ENCODE measurements at regions not wholly inside any gene's neighbourhood (a gene's known extent, or its start where the extent isn't known, plus 50 kb on each side); places are given as distances from the start of the nearest gene placed in this dataset.
"Not testable (repeated sequence)": the region's sequence is repeated elsewhere in the genome, so short reads cannot be mapped to it uniquely, and the experiment has no call there.

GRCh38 chr9:78089111-78089510 lies 57.5 kb upstream of the GNAQ start:
- Mint-ChIP-seq H3K27ac (no peak overlapping the region), H3K4me1 (no peaks in the 10 kb centered on the region), H3K27me3 (ENCODE audit: insufficient read depth, low read depth) (no peaks in the 10 kb centered on the region), H3K9me3 (peaks cover 9% of the 10 kb centered on the region), H3K36me3 (no peaks in the 10 kb centered on the region), H3K4me3 (no peak overlapping the region)
- H3K79me2 ChIP-seq (ENCODE audit: low read depth): no peaks in the 10 kb centered on the region
- H3K27me3 ChIP-seq: no peaks in the 10 kb centered on the region
- no peak overlapping the region for H3K4me2 ChIP-seq
- H3K27ac ChIP-seq: no peak overlapping the region
- no peak overlapping the region for H3K4me3 ChIP-seq
- no peaks in the 10 kb centered on the region for H3K36me3 ChIP-seq
- H3K9me3 ChIP-seq (ENCODE audit: low read depth): no peaks in the 10 kb centered on the region
- H3K4me1 ChIP-seq: no peaks in the 10 kb centered on the region
- no peak overlapping the region for H2AFZ ChIP-seq (replicated peaks)
- TF ChIP-seq CTCF (IDR thresholded peaks at IDR 0.05): no peak
- TF ChIP-seq EZH2 (IDR thresholded peaks at IDR 0.05): no peak
- no peak for TF ChIP-seq EZH2phosphoT487 (IDR thresholded peaks at IDR 0.05)
- H3K9ac ChIP-seq: no peak overlapping the region
- no peaks in the 10 kb centered on the region for H4K20me1 ChIP-seq (ENCODE audit: low read depth)
- DNase-seq (ENCODE audit: low spot score): no peak
- H3F3A ChIP-seq (ENCODE audit: low read depth): no peaks in the 10 kb centered on the region

DNA sequence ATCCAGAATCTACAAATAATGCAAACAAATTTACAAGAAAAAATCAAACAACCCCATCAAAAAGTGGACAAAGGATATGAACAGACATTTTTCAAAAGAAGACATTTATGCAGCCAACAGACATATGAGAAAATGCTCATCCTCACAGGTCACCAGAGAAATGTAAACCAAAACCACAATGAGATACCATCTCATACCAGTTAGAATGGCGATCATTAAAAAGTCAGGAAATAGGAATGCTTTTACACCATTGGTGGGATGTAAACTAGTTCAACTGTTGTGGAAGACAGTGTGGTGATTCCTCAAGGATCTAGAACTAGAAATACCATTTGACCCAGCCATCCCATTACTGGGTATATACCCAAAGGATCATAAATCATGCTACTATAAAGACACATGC lies 56.6 kb upstream of the GNAQ start:
- H3K27me3 Mint-ChIP-seq (ENCODE audit: insufficient read depth, low read depth); H4K20me1 ChIP-seq (ENCODE audit: low read depth): not testable (repeated sequence)

More for the DNA sequence above, 56.6 kb upstream of the GNAQ start:
- not testable (repeated sequence) for DNase-seq (ENCODE audit: low spot score); H3K4me3 Mint-ChIP-seq; H3K27ac ChIP-seq; H3K36me3 ChIP-seq; H3K4me1 ChIP-seq; H3K4me2 ChIP-seq; H3K36me3 Mint-ChIP-seq; H3F3A ChIP-seq (ENCODE audit: low read depth); H3K4me1 Mint-ChIP-seq; H3K9me3 Mint-ChIP-seq; H3K27me3 ChIP-seq; H3K9ac ChIP-seq; H2AFZ ChIP-seq (replicated peaks); H3K4me3 ChIP-seq; H3K79me2 ChIP-seq (ENCODE audit: low read depth); H3K9me3 ChIP-seq (ENCODE audit: low read depth); H3K27ac Mint-ChIP-seq

Measured in neural progenitor cell (in vitro differentiated cells).